Aorta (tissue), 5 donors: ENCODE measurements at regions not wholly inside any gene's neighbourhood (a gene's known extent, or its start where the extent isn't known, plus 50 kb on each side); places are given as distances from the start of the nearest gene placed in this dataset.

Source experiments
- ATAC-seq: fragments of 200-7000 bp; cut with Tn5 transposase; one replicate; pipeline ENCODE4 v1.9.1; 2022; ENCODE audit warnings: moderate library complexity; ENCODE audit not compliant: low FRiP score
- DNase-seq, 2 donors: peaks; one replicate each; pipeline ENCODE4 v3.0.0-alpha.2; 2020
- H3K27ac ChIP-seq, 2 donors: one replicate each; pipeline ENCODE4 v1.5.1; 2013; ENCODE audit warnings: low read length in 2 of 2, mild to moderate bottlenecking in 2 of 2, moderate library complexity in 2 of 2, control low read depth in 1 of 2, inconsistent platforms in 1 of 2, low read depth in 1 of 2
- H3K27me3 ChIP-seq, 2 donors: one replicate each; pipeline ENCODE4 v1.6.1; 2013; ENCODE audit warnings: control low read depth in 1 of 2, low read length in 1 of 2, mild to moderate bottlenecking in 1 of 2, moderate library complexity in 1 of 2; ENCODE audit not compliant: insufficient read depth in 2 of 2, control insufficient read depth in 1 of 2
- H3K36me3 ChIP-seq, 2 donors: one replicate each; pipeline ENCODE4 v1.6.1; 2013; ENCODE audit warnings: control low read depth in 1 of 2, low read length in 1 of 2, mild to moderate bottlenecking in 1 of 2; ENCODE audit not compliant: insufficient read depth in 2 of 2, control insufficient read depth in 1 of 2
- H3K4me1 ChIP-seq, 2 donors: one replicate each; pipeline ENCODE4 v1.6.1; 2013; ENCODE audit warnings: low read length in 2 of 2, control low read depth in 1 of 2, mild to moderate bottlenecking in 1 of 2, moderate library complexity in 1 of 2; ENCODE audit not compliant: insufficient read depth in 2 of 2, control insufficient read depth in 1 of 2
- H3K4me3 ChIP-seq, 2 donors: one replicate each; pipeline ENCODE4 v1.5.1; 2013; ENCODE audit warnings: low read length in 2 of 2, control low read depth in 1 of 2, mild to moderate bottlenecking in 1 of 2
- H3K9me3 ChIP-seq: one replicate; pipeline ENCODE4 v1.6.1; 2013; ENCODE audit warnings: mild to moderate bottlenecking, low read length; ENCODE audit not compliant: control insufficient read depth
- whole genome bisulfite sequencing, 2 donors: extraction: QIAGEN DNeasy Blood & Tissue Kit; methylation state at CpG; one replicate each; pipeline ENCODE4 v1.1.7; 2013; 5-methylcytosine and 5-hydroxymethylcytosine counted together
- intact Hi-C, 2 donors: fragments of 100-400 bp; cut with DNase I; formaldehyde crosslinking; loops; one replicate each; pipeline versions ENCODE4 v1.14.2 to v1.15.0; 2022
- donor health status: healthy with polysubstance abuse.
- donor health status: Bipolar disorder and iron deficiency.
- donor health status: DM: no; HTN: no; CAD: no.
- donor health status: DM: no; HTN: no; CAD: no.
- donor health status: DM: yes; HTN: yes; CAD: no.

- DNase-seq = no peak
- WGBS, 2 donors = 85 to 88% methylated on average over 5 of the region's 5 CpGs
Measured at GRCh38 chr5:103442750-103443149, 119.8 kb downstream of the NUDT12 start.

GRCh38 chr5:103441523-103441922, 121.1 kb downstream of the NUDT12 start:
- no peaks in the 10 kb centered on the region for H3K27me3 ChIP-seq
- H3K4me3 ChIP-seq = no peak overlapping the region
- H3K27ac ChIP-seq = no peak overlapping the region
- intact Hi-C loops = no loop called here
- no peak for ATAC-seq
- H3K9me3 ChIP-seq = no peaks in the 10 kb centered on the region
- 41 to 45% methylated on average over 2 of the region's 2 CpGs for WGBS, 2 donors
- H3K4me1 ChIP-seq = no peaks in the 10 kb centered on the region
- no peak for DNase-seq
- no peaks in the 10 kb centered on the region for H3K36me3 ChIP-seq

More at GRCh38 chr5:103442750-103443149, 119.8 kb downstream of the NUDT12 start:
- no peak for ATAC-seq
- H3K27me3 ChIP-seq = no peaks in the 10 kb centered on the region
- intact Hi-C loops = no loop called here
- H3K4me1 ChIP-seq = no peaks in the 10 kb centered on the region
- no peak overlapping the region for H3K4me3 ChIP-seq
- H3K36me3 ChIP-seq = no peaks in the 10 kb centered on the region
- H3K9me3 ChIP-seq = no peaks in the 10 kb centered on the region
- H3K27ac ChIP-seq = no peak overlapping the region

- intact Hi-C loops = no loop called here
- Histone ChIP-seq H3K36me3 (no peaks in the 10 kb centered on the region), H3K27ac (no peak overlapping the region), H3K9me3 (no peaks in the 10 kb centered on the region), H3K4me3 (no peak overlapping the region), H3K4me1 (no peaks in the 10 kb centered on the region), H3K27me3 (no peaks in the 10 kb centered on the region)
- DNase-seq (no peak), ATAC-seq (no peak)
- WGBS, 2 donors = 69 to 71% methylated on average over 2 of the region's 2 CpGs
Measured at GRCh38 chr5:103439007-103439406, 123.6 kb downstream of the NUDT12 start.

GRCh38 chr5:103436656-103437055, 125.9 kb downstream of the NUDT12 start:
- 92 to 93% methylated on average over 2 of the region's 2 CpGs for WGBS, 2 donors
- H3K4me1 ChIP-seq = no peaks in the 10 kb centered on the region
- ATAC-seq (no peak), DNase-seq (no peak)
- no peak overlapping the region for H3K4me3 ChIP-seq
- H3K27ac ChIP-seq = no peak overlapping the region
- no peaks in the 10 kb centered on the region for H3K9me3 ChIP-seq
- intact Hi-C loops = no loop called here
- no peaks in the 10 kb centered on the region for H3K36me3 ChIP-seq
- no peaks in the 10 kb centered on the region for H3K27me3 ChIP-seq

GRCh38 chr5:103436112-103436511, 126.5 kb downstream of the NUDT12 start:
- H3K4me3 ChIP-seq = no peak overlapping the region
- no peak overlapping the region for H3K27ac ChIP-seq
- intact Hi-C loops = no loop called here
- DNase-seq (no peak), ATAC-seq (no peak)
- H3K27me3 ChIP-seq = no peaks in the 10 kb centered on the region
- WGBS, 2 donors = 63 to 65% methylated on average over 1 of the region's 1 CpG
- H3K9me3 ChIP-seq = no peaks in the 10 kb centered on the region
- H3K36me3 ChIP-seq = no peaks in the 10 kb centered on the region
- no peaks in the 10 kb centered on the region for H3K4me1 ChIP-seq

- Histone ChIP-seq H3K4me3 (no peak overlapping the region), H3K4me1 (no peaks in the 10 kb centered on the region), H3K9me3 (no peaks in the 10 kb centered on the region), H3K27ac (no peak overlapping the region), H3K27me3 (no peaks in the 10 kb centered on the region), H3K36me3 (no peaks in the 10 kb centered on the region)
- ATAC-seq = no peak
- intact Hi-C loops = no loop called here
- WGBS, 2 donors = 68 to 75% methylated on average over 4 of the region's 4 CpGs
- no peak for DNase-seq
Measured at GRCh38 chr5:103435136-103435889, 127.3 kb downstream of the NUDT12 start.

- intact Hi-C loops = no loop called here
- 79 to 80% methylated on average over 8 of the region's 8 CpGs for WGBS, 2 donors
- no peaks in the 10 kb centered on the region for H3K4me1 ChIP-seq
- ATAC-seq (no peak), DNase-seq (no peak)
- H3K9me3 ChIP-seq = no peaks in the 10 kb centered on the region
- H3K4me3 ChIP-seq = no peak overlapping the region
- no peaks in the 10 kb centered on the region for H3K36me3 ChIP-seq
- no peak overlapping the region for H3K27ac ChIP-seq
- no peaks in the 10 kb centered on the region for H3K27me3 ChIP-seq
Measured at GRCh38 chr5:103434057-103434456, 128.5 kb downstream of the NUDT12 start.

GRCh38 chr5:103433211-103433610, 129.4 kb downstream of the NUDT12 start:
- H3K9me3 ChIP-seq = no peaks in the 10 kb centered on the region
- H3K4me3 ChIP-seq = no peak overlapping the region
- no peak for DNase-seq
- 92 to 97% methylated on average over 1 of the region's 1 CpG for WGBS, 2 donors
- ATAC-seq = no peak
- no peaks in the 10 kb centered on the region for H3K4me1 ChIP-seq
- intact Hi-C loops = no loop called here
- H3K27me3 ChIP-seq = no peaks in the 10 kb centered on the region
- no peak overlapping the region for H3K27ac ChIP-seq
- no peaks in the 10 kb centered on the region for H3K36me3 ChIP-seq

- Histone ChIP-seq H3K27me3 (no peaks in the 10 kb centered on the region), H3K36me3 (no peaks in the 10 kb centered on the region), H3K4me3 (no peak overlapping the region), H3K9me3 (no peaks in the 10 kb centered on the region), H3K27ac (no peak overlapping the region), H3K4me1 (no peaks in the 10 kb centered on the region)
- WGBS, 2 donors = 77 to 78% methylated on average over 2 of the region's 2 CpGs
- ATAC-seq = no peak
- intact Hi-C loops = no loop called here
- DNase-seq = no peak
Measured at GRCh38 chr5:103428923-103429322, 133.7 kb downstream of the NUDT12 start.
